ENCODE measurements at regions not wholly inside any gene's neighbourhood (a gene's known extent, or its start where the extent isn't known, plus 50 kb on each side); places are given as distances from the start of the nearest gene placed in this dataset.

DNA sequence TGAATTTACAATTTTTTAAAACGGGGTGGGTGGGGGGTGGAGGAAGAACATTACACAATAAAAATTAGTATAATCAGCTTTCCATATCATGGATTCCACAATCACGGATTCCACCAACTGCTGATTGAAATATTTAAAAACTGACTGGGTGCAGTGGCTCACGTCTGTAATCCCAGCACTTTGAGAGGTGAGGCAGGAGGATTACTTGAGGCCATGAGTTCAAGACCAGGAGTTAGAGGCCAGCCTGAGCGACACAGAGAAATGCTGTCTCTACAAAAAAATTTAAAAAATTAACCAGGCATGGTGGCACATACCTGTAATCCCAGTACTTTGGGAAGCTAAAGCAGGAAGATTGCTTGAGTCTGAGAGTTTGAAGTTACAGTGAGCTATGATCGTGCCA, 254.7 kb downstream of the ATG4C start:
- DNase-seq (ENCODE audit: low read depth in 2 of 2): no peak

DNA sequence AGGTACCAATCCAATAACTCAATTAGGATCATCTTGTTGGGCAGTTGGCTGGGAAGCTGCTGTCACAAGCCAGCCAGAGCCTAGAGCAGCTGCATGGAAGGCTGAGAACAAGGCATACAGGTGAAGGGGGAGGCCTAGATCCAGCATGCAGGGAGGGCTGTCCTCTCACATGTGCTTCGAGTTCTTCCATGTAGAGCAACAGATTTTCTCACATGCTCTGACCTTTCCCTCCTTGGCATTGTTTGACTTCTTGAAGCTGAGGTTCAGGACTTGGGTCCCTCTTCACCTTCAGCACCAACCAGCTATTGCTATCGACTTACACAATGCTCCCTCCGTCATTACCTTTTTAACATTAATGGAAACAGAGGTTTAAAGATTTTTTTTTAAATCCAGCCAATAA, 257.7 kb downstream of the ATG4C start:
- DNase-seq (ENCODE audit: low read depth in 2 of 2): no peak

GRCh38 chr1:63042278-63042677, 258.3 kb downstream of the ATG4C start:
- no peak for DNase-seq (ENCODE audit: low read depth in 2 of 2)

- no peak for DNase-seq (ENCODE audit: low read depth in 2 of 2)
These were observed 262.6 kb downstream of the ATG4C start for GRCh38 chr1:63046539-63046938.

GRCh38 chr1:63049135-63049534, 265.2 kb downstream of the ATG4C start:
- no peak for DNase-seq (ENCODE audit: low read depth in 2 of 2)

DNA sequence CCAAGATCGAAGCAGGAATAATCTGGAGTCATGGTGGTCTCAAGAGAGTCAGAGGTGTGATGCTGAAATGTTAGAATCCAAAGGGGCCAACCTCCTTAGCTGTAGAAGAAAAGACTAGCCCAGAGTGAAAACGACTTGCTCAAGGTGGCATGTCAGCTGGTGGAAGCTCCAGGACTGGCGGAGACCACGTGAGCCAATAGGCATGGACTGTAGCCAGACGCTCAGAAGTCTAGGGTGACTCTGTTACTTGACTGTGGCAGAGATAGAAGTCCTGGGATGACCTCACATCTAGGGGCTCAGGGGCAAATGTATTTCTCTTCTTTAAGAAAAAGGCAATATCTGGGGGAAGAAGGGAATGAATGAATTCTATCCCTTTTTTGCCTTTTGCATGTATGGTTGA, 267.4 kb downstream of the ATG4C start:
- no peak for DNase-seq (ENCODE audit: low read depth in 2 of 2)

- no peak for DNase-seq (ENCODE audit: low read depth in 2 of 2)
These were observed 268.0 kb downstream of the ATG4C start for GRCh38 chr1:63051886-63052285.

DNA sequence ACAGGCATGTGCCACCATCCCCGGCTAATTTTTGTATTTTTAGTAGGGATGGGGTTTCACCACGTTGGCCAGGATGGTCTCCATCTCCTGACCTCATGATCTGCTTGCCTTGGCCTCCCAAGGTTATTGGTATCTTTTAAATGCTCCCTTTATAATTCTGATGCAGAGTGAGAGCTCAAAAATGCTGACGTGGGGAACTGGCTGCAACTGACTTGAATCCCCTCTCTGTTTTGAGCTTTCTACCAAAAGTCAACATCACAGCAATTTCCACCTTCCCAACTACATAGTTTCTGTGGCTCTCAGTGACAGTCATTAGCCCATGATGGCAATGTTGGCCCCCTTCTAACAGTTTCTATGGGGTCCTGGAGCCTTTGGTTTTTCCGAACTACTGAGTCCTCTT, 268.2 kb upstream of the FOXD3 start:
- DNase-seq (ENCODE audit: low read depth in 2 of 2): no peak

- no peak for DNase-seq (ENCODE audit: low read depth in 2 of 2)
These were observed 259.0 kb upstream of the FOXD3 start for GRCh38 chr1:63063367-63063766.

DNA sequence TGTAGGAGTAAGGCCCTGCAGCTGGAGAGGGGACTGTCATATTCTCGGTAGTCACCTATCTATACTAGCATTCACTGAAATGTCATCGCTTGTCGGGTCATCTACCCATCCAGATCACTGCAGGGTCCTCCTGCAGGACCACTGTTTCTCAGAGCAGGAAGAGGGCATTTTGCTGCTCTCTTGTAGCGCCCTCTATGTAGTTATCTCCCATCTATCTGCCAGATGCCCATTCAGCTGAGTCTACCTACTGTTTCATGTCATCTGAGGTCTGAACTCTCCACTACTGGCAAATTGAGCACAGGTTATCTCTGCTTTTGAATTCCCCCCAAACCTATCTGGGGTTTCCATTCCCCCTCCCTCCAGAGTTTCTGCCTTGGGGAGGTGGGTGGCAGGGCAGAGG, 258.2 kb upstream of the FOXD3 start:
- no peak for DNase-seq (ENCODE audit: low read depth in 2 of 2)

GRCh38 chr1:63068626-63069025, 253.7 kb upstream of the FOXD3 start:
- no peak for DNase-seq (ENCODE audit: low read depth in 2 of 2)

DNA sequence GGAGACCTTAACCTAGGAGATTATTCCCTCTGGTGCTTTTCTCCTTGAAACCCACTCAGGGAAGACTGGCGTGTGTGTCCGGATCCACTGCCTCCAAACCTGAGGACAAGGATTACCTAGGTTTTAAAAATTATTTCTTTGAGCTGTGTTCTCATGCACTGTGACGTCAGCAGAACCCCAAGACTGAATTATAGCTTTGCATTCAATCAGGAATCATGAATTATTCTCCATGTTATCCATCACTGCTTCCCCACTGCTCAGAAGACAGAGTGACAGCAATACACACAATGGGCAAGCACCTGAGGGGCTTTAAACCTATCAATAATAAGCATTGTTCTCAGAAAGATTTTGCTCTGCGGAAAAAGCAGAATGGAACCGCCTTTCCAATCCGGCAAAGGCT, 253.2 kb upstream of the FOXD3 start:
- no peak for DNase-seq (ENCODE audit: low read depth in 2 of 2)

GRCh38 chr1:63073309-63074306, 248.8 kb upstream of the FOXD3 start:
- DNase-seq (ENCODE audit: low read depth in 2 of 2): no peak

GRCh38 chr1:63074321-63074720, 248.0 kb upstream of the FOXD3 start:
- no peak for DNase-seq (ENCODE audit: low read depth in 2 of 2)

DNA sequence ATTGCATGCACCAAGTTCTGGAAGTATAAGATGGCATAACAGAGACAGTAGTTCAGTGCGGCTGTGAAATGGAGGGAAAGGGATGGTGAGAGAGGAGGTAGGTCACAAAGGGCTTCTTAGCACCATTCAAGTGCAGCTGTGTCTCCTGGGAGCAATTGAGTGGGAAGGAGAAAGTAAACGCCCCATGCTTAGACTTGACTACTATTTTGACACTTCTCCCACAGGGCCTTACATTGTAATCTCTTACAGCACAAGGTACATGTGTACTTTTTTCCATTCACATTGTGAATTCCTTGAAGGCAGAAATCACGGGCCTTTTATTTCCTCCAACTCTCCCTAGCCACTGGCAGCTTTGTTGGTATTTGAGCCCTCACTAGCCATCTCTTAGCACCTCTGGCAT, 239.6 kb upstream of the FOXD3 start:
- no peak for DNase-seq (ENCODE audit: low read depth in 2 of 2)

DNA sequence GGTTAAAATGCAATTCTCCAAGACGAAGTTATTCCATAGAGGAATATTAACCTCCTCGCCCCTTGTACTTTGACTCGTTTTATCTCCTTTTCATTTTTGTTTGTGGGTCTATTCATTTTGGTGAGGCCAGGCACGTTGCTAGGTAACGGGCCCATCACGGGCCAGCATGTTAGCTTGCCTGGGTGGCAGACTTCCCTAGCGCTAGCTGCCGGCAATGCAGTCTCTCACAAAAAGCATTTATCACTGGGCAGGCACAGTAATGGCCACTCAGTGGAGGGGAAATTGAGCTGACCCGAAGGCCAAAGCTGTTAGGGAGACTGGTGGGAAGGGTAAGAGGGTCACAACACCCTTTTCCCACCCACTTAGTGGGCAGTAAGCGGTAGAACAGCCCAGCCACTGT, 234.4 kb upstream of the FOXD3 start:
- DNase-seq (ENCODE audit: low read depth in 2 of 2): no peak

DNA sequence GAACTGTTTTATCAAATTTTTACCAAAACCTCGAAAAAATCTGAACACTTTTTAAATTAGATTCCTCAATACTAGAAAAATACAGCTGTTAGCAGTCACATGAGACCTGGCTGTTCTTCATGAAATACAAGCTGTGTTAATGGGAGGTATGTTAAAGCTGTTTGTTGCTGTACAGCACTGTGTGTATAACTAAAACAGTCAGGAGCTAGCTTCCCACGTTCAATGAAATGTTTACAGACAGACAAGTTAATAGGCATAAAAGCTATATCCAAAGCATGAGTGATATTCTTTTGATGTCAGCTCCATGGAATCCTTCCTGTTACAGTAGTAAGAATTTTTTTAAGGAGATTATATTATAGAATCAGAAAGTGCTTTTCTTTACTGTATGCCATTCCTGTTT, 223.2 kb upstream of the FOXD3 start:
- no peak for DNase-seq (ENCODE audit: low read depth in 2 of 2)

GRCh38 chr1:63101336-63101735, 221.0 kb upstream of the FOXD3 start:
- DNase-seq (ENCODE audit: low read depth in 2 of 2): no peak

GRCh38 chr1:63103682-63104081, 218.7 kb upstream of the FOXD3 start:
- no peak for DNase-seq (ENCODE audit: low read depth in 2 of 2)

- DNase-seq (ENCODE audit: low read depth in 2 of 2): no peak
These were observed 215.3 kb upstream of the FOXD3 start for GRCh38 chr1:63107066-63107465.

DNA sequence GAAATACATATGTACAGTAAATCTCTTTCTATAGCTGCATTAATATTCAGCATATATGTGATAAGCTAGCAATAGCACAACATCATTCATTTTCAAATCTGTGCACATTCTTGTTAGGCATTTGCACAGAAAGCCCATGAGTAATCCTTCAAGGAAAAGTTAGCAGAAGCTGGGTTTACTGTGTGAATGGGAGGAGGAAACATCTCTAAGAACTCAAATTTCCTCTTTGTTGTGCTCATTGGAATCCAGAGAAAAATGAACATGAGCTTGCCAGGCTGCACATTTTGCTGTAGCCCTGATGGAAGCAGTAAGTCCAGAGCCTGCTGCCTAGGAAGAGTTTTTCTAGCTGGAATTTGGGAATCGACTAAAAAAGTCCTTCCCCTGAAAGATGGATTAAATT, 214.2 kb upstream of the FOXD3 start:
- DNase-seq (ENCODE audit: low read depth in 2 of 2): no peak

- DNase-seq (ENCODE audit: low read depth in 2 of 2): peak in 1 of 2 donors; percentile 0
These were observed 210.0 kb upstream of the FOXD3 start for GRCh38 chr1:63112155-63112900.

- DNase-seq (ENCODE audit: low read depth in 2 of 2): no peak
These were observed 206.8 kb upstream of the FOXD3 start for GRCh38 chr1:63115527-63115926.
